ENCODE measurements at regions not wholly inside any gene's neighbourhood (a gene's known extent, or its start where the extent isn't known, plus 50 kb on each side); places are given as distances from the start of the nearest gene placed in this dataset.

GRCh38 chr3:74435631-74436030 is 178.8 kb downstream of the CNTN3 start:
- Mint-ChIP-seq H3K4me1 (no peaks in the 10 kb centered on the region), H3K27me3 (no peaks in the 10 kb centered on the region), H3K4me3 (no peak overlapping the region), H3K9me3 (peaks cover 3% of the 10 kb centered on the region), H3K27ac (no peak overlapping the region), H3K36me3 (no peaks in the 10 kb centered on the region)
- POLR2A ChIA-PET = no interaction called here
- DNase-seq = no peak
- ATAC-seq (ENCODE audit: low read depth) = no peak

- DNase-seq (no peak), ATAC-seq (ENCODE audit: low read depth) (no peak)
- no peak overlapping the region for H3K4me3 Mint-ChIP-seq
- POLR2A ChIA-PET = no interaction called here
- no peaks in the 10 kb centered on the region for H3K36me3 Mint-ChIP-seq
- no peak overlapping the region for H3K27ac Mint-ChIP-seq
- H3K4me1 Mint-ChIP-seq = no peaks in the 10 kb centered on the region
- peaks cover 3% of the 10 kb centered on the region for H3K9me3 Mint-ChIP-seq
- no peaks in the 10 kb centered on the region for H3K27me3 Mint-ChIP-seq
Observed at GRCh38 chr3:74434406-74434805, 180.1 kb downstream of the CNTN3 start.

- H3K4me1 Mint-ChIP-seq = no peaks in the 10 kb centered on the region
Observed at GRCh38 chr3:74426571-74426970, 187.9 kb downstream of the CNTN3 start.

GRCh38 chr3:74423867-74424266 is 190.6 kb downstream of the CNTN3 start:
- H3K27me3 Mint-ChIP-seq = no peaks in the 10 kb centered on the region
- no peaks in the 10 kb centered on the region for H3K4me1 Mint-ChIP-seq
- no peak overlapping the region for H3K4me3 Mint-ChIP-seq
- no peak overlapping the region for H3K27ac Mint-ChIP-seq
- no peak for DNase-seq
- H3K9me3 Mint-ChIP-seq = peaks cover 3% of the 10 kb centered on the region
- POLR2A ChIA-PET = no interaction called here
- H3K36me3 Mint-ChIP-seq = no peaks in the 10 kb centered on the region
- ATAC-seq (ENCODE audit: low read depth) = no peak

More at GRCh38 chr3:74426571-74426970, 187.9 kb downstream of the CNTN3 start:
- H3K27ac Mint-ChIP-seq = no peak overlapping the region
- POLR2A ChIA-PET = no interaction called here
- DNase-seq = no peak
- H3K27me3 Mint-ChIP-seq = no peaks in the 10 kb centered on the region
- H3K36me3 Mint-ChIP-seq = no peaks in the 10 kb centered on the region
- ATAC-seq (ENCODE audit: low read depth) = no peak
- H3K4me3 Mint-ChIP-seq = no peak overlapping the region
- peaks cover 3% of the 10 kb centered on the region for H3K9me3 Mint-ChIP-seq

- ATAC-seq (ENCODE audit: low read depth) (no peak), DNase-seq (no peak)
- Mint-ChIP-seq H3K4me1 (no peaks in the 10 kb centered on the region), H3K36me3 (no peaks in the 10 kb centered on the region), H3K4me3 (no peak overlapping the region), H3K27me3 (no peaks in the 10 kb centered on the region), H3K27ac (no peak overlapping the region), H3K9me3 (peaks cover 3% of the 10 kb centered on the region)
- POLR2A ChIA-PET = no interaction called here
Observed at GRCh38 chr3:74420538-74421124, 193.8 kb downstream of the CNTN3 start.

- H3K4me3 Mint-ChIP-seq = no peak overlapping the region
- H3K27ac Mint-ChIP-seq = no peak overlapping the region
- POLR2A ChIA-PET = no interaction called here
- DNase-seq = no peak
- no peaks in the 10 kb centered on the region for H3K4me1 Mint-ChIP-seq
- ATAC-seq (ENCODE audit: low read depth) = no peak
- no peaks in the 10 kb centered on the region for H3K36me3 Mint-ChIP-seq
- H3K27me3 Mint-ChIP-seq = no peaks in the 10 kb centered on the region
- H3K9me3 Mint-ChIP-seq = no peaks in the 10 kb centered on the region
Observed at GRCh38 chr3:74415731-74416130, 198.7 kb downstream of the CNTN3 start.

- Mint-ChIP-seq H3K36me3 (no peaks in the 10 kb centered on the region), H3K9me3 (no peaks in the 10 kb centered on the region), H3K27ac (no peak overlapping the region), H3K4me3 (no peak overlapping the region), H3K27me3 (no peaks in the 10 kb centered on the region), H3K4me1 (no peaks in the 10 kb centered on the region)
- POLR2A ChIA-PET = no interaction called here
- no peak for ATAC-seq (ENCODE audit: low read depth)
- DNase-seq = no peak
Observed at GRCh38 chr3:74413547-74414241, 200.8 kb downstream of the CNTN3 start.

GRCh38 chr3:74410276-74410941 is 204.1 kb downstream of the CNTN3 start:
- no peaks in the 10 kb centered on the region for H3K9me3 Mint-ChIP-seq
- no peak overlapping the region for H3K27ac Mint-ChIP-seq
- H3K27me3 Mint-ChIP-seq = no peaks in the 10 kb centered on the region
- ATAC-seq (ENCODE audit: low read depth) = no peak
- H3K4me1 Mint-ChIP-seq = no peaks in the 10 kb centered on the region
- POLR2A ChIA-PET = no interaction called here
- no peak overlapping the region for H3K4me3 Mint-ChIP-seq
- H3K36me3 Mint-ChIP-seq = no peaks in the 10 kb centered on the region
- DNase-seq = no peak

GRCh38 chr3:74409066-74409465 is 205.4 kb downstream of the CNTN3 start:
- no peaks in the 10 kb centered on the region for H3K27me3 Mint-ChIP-seq
- ATAC-seq (ENCODE audit: low read depth) (no peak), DNase-seq (no peak)
- no peak overlapping the region for H3K4me3 Mint-ChIP-seq
- no peaks in the 10 kb centered on the region for H3K36me3 Mint-ChIP-seq
- H3K27ac Mint-ChIP-seq = no peak overlapping the region
- H3K9me3 Mint-ChIP-seq = no peaks in the 10 kb centered on the region
- POLR2A ChIA-PET = no interaction called here
- no peaks in the 10 kb centered on the region for H3K4me1 Mint-ChIP-seq

- Mint-ChIP-seq H3K9me3 (no peaks in the 10 kb centered on the region), H3K36me3 (no peaks in the 10 kb centered on the region), H3K4me1 (no peaks in the 10 kb centered on the region), H3K27ac (no peak overlapping the region), H3K4me3 (no peak overlapping the region), H3K27me3 (no peaks in the 10 kb centered on the region)
- DNase-seq = no peak
- POLR2A ChIA-PET = no interaction called here
- no peak for ATAC-seq (ENCODE audit: low read depth)
Observed at GRCh38 chr3:74403307-74403706, 211.2 kb downstream of the CNTN3 start.

- Mint-ChIP-seq H3K36me3 (no peaks in the 10 kb centered on the region), H3K4me1 (no peaks in the 10 kb centered on the region), H3K9me3 (no peaks in the 10 kb centered on the region), H3K27ac (no peak overlapping the region), H3K4me3 (no peak overlapping the region), H3K27me3 (no peaks in the 10 kb centered on the region)
- POLR2A ChIA-PET = no interaction called here
- ATAC-seq (ENCODE audit: low read depth) (no peak), DNase-seq (no peak)
Observed at GRCh38 chr3:74402821-74403220, 211.6 kb downstream of the CNTN3 start.

GRCh38 chr3:74393426-74393825 is 221.0 kb downstream of the CNTN3 start:
- Mint-ChIP-seq H3K27ac (no peak overlapping the region), H3K36me3 (no peaks in the 10 kb centered on the region), H3K9me3 (peaks cover 12% of the 10 kb centered on the region), H3K4me1 (no peaks in the 10 kb centered on the region), H3K27me3 (no peaks in the 10 kb centered on the region), H3K4me3 (no peak overlapping the region)
- DNase-seq = no peak
- ATAC-seq (ENCODE audit: low read depth) = no peak
- POLR2A ChIA-PET = no interaction called here

- no peaks in the 10 kb centered on the region for H3K27me3 Mint-ChIP-seq
- ATAC-seq (ENCODE audit: low read depth) (no peak), DNase-seq (no peak)
- POLR2A ChIA-PET = no interaction called here
- no peaks in the 10 kb centered on the region for H3K36me3 Mint-ChIP-seq
- H3K9me3 Mint-ChIP-seq = peaks cover 7% of the 10 kb centered on the region
- no peak overlapping the region for H3K4me3 Mint-ChIP-seq
- H3K27ac Mint-ChIP-seq = no peak overlapping the region
- H3K4me1 Mint-ChIP-seq = no peaks in the 10 kb centered on the region
Observed at GRCh38 chr3:74390121-74390877, 224.2 kb downstream of the CNTN3 start.
